ENCODE measurements at regions not wholly inside any gene's neighbourhood (a gene's known extent, or its start where the extent isn't known, plus 50 kb on each side); places are given as distances from the start of the nearest gene placed in this dataset.
"Not testable (repeated sequence)": the region's sequence is repeated elsewhere in the genome, so short reads cannot be mapped to it uniquely, and the experiment has no call there.

DNA sequence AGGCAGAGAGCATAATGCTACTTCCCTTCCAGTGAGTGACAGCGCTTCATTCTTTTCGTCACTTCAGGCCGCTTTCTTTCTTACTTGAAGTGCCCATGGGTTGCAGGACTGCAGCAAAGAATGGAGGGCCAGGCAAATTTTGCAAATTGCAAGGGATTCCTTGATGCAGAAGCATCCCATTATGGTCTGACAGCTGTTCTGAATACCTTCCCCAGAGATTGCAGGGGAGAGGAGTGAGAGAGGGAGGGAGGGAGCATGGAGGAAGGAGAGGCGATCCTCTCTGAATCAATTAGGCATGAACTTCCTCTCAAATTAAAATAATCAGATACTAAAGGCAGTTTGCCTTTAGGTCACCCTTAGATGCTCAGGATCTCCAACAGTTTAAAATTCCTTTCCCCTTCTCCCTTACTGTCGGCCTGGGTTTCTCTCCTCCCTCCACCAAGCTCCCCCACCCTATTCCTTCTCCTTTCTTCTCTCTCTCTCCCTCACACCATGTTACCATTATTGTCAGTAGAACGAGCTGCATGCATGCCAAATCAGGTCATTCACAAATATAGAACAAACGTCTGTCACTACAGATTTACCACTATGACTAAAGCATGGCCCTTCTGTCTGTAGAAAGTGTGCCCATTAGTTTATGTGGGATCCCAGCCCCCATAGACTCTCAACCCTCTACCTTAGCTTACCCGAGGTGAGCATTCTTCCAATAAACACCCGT, 289.2 kb downstream of the CD83 start:
- Histone ChIP-seq H3K27me3 (no peaks in the 10 kb centered on the region), H3K36me3 (no peaks in the 10 kb centered on the region), H3K9me3 (no peaks in the 10 kb centered on the region), H3K4me1 (no peaks in the 10 kb centered on the region), H3K4me3 (no peak overlapping the region), H3K27ac (peak overlapping the region in 1 of 2 donors; percentile 39)
- TF ChIP-seq, protein P1, sequence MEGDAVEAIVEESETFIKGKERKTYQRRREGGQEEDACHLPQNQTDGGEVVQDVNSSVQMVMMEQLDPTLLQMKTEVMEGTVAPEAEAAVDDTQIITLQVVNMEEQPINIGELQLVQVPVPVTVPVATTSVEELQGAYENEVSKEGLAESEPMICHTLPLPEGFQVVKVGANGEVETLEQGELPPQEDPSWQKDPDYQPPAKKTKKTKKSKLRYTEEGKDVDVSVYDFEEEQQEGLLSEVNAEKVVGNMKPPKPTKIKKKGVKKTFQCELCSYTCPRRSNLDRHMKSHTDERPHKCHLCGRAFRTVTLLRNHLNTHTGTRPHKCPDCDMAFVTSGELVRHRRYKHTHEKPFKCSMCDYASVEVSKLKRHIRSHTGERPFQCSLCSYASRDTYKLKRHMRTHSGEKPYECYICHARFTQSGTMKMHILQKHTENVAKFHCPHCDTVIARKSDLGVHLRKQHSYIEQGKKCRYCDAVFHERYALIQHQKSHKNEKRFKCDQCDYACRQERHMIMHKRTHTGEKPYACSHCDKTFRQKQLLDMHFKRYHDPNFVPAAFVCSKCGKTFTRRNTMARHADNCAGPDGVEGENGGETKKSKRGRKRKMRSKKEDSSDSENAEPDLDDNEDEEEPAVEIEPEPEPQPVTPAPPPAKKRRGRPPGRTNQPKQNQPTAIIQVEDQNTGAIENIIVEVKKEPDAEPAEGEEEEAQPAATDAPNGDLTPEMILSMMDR (IDR thresholded peaks at IDR 0.05), result no peak
- DNase-seq (ENCODE audit: low spot score), result no peak

DNA sequence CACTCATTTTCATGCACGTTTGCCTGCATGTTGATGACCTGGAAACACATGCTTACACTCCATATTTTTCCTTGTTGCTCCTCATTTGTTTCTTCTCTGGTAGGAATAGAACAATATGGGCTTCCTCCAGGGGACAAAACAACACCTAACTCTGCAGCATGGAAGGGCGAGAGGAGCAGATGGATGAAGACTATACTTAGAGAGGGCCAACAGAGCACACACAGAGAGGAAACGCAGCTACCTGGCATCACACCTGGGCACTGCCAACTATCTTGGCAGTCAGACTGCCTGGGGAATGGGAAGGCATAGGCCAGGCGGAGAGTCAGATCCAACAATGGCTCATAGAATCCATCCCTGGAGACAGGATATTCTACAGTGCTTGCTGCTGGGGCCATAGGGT, 290.9 kb downstream of the CD83 start:
- Histone ChIP-seq H3K27me3 (no peaks in the 10 kb centered on the region), H3K4me3 (no peak overlapping the region), H3K27ac (no peak overlapping the region), H3K9me3 (no peaks in the 10 kb centered on the region), H3K36me3 (no peaks in the 10 kb centered on the region), H3K4me1 (no peaks in the 10 kb centered on the region)
- DNase-seq (ENCODE audit: low spot score), result no peak
- TF ChIP-seq, protein P1 (IDR thresholded peaks at IDR 0.05), result no peak

DNA sequence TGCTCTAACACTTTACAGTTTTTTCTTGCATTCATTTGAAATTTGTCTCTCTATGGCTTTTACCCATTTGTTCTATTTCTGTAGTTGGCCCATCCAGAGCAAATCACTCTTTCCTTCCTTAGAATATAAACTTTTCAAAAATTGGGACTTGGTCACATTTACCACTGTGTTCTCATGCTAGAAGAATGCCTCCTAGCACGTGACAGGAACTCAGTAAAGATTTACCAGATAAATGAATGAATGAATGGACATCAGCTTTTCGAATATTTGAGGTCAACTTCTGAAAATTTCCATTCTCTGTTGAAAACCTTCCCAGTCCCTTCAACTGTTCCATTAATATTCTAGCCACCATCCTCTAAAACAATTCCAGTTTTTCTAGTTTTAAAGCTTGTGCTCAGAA, 294.5 kb downstream of the CD83 start:
- H3K27ac ChIP-seq, result no peak overlapping the region
- no peak overlapping the region for H3K4me3 ChIP-seq
- TF ChIP-seq, protein P1 (IDR thresholded peaks at IDR 0.05), result no peak
- H3K27me3 ChIP-seq, result no peaks in the 10 kb centered on the region
- H3K36me3 ChIP-seq, result no peaks in the 10 kb centered on the region
- H3K4me1 ChIP-seq, result no peaks in the 10 kb centered on the region
- H3K9me3 ChIP-seq, result no peaks in the 10 kb centered on the region
- DNase-seq (ENCODE audit: low spot score), result no peak

DNA sequence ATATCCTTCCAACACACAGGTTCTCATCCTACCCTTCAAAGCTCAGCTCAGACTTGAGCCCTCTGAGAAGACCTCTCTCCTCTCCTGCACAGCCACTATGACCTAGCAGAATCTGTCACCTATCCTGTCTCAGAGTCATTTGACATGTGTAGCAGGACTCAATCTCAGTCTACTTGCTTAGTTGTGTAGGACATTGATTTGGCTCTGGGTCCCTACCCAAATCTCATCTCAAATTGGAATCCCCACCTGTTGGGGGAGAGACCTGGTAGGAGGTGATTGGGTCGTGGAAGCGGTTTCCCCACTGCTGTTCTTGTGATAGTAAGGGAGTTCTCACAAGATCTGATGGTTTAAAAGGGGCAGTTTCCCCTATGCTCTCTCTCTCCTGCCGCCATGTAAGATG, 297.9 kb downstream of the CD83 start:
- Histone ChIP-seq H3K27ac (no peak overlapping the region), H3K27me3 (no peaks in the 10 kb centered on the region), H3K4me1 (no peaks in the 10 kb centered on the region), H3K36me3 (no peaks in the 10 kb centered on the region), H3K9me3 (no peaks in the 10 kb centered on the region), H3K4me3 (no peak overlapping the region)
- DNase-seq (ENCODE audit: low spot score), result no peak
- TF ChIP-seq, protein P1 (IDR thresholded peaks at IDR 0.05), result no peak

DNA sequence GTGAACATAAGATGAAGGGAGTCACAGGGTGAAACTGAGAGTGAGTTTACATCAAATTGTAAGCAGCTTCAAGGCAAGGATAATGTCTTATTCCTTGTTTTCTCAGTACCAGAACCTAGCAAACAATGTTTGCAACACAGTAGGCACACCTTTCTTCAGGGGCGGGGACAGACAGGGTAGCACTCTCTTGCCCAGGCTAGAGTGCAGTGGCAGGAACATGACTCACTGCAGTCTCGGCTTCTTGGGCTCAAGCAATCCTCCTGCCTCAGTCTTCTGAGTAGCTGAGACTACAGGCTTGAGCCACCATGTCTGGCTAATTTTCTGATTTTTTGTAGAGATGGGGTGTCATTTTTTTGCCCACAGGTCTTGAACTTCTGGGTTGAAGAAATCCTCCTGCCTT, 299.8 kb downstream of the CD83 start:
- Histone ChIP-seq H3K4me3 (no peak overlapping the region), H3K4me1 (no peaks in the 10 kb centered on the region), H3K36me3 (no peaks in the 10 kb centered on the region), H3K27ac (no peak overlapping the region), H3K27me3 (no peaks in the 10 kb centered on the region), H3K9me3 (no peaks in the 10 kb centered on the region)
- DNase-seq (ENCODE audit: low spot score), result no peak
- TF ChIP-seq, protein P1 (IDR thresholded peaks at IDR 0.05), result no peak

DNA sequence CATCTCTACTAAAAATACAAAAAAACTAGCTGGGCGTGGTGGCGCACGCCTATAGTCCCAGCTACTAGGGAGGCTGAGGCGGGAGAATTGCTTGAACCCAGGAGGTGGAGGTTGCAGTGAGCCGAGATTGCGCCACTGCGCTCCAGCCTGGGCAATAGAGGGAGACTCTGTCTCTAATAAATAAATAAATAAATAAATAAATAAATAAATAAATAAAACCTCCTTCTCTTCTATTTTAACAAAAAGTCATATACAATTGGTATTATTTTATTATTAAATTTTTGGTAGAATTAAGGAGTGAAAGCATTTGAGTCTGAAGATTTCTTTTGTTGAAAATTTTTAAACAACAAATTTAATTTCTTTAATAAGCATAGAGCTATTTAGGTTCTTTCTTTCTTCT, 301.7 kb downstream of the CD83 start:
- not testable (repeated sequence) for DNase-seq (ENCODE audit: low spot score); H3K9me3 ChIP-seq; H3K4me3 ChIP-seq; H3K27ac ChIP-seq; H3K36me3 ChIP-seq; H3K4me1 ChIP-seq; H3K27me3 ChIP-seq

Measured in right atrium auricular region (tissue), 2 donors.